ENCODE measurements at regions not wholly inside any gene's neighbourhood (a gene's known extent, or its start where the extent isn't known, plus 50 kb on each side); places are given as distances from the start of the nearest gene placed in this dataset.
A peak's percentile ranks its signal among the peaks of the same experiment; 100 is the strongest.

- DNase-seq (ENCODE audit: low spot score) = no peak
- in situ Hi-C loops (cut with HindIII; ENCODE audit: low sequenced_read_pairs) = no loop called here
These were observed 82.5 kb downstream of the ELAPOR2 start for GRCh38 chr7:86976958-86977357.

DNA sequence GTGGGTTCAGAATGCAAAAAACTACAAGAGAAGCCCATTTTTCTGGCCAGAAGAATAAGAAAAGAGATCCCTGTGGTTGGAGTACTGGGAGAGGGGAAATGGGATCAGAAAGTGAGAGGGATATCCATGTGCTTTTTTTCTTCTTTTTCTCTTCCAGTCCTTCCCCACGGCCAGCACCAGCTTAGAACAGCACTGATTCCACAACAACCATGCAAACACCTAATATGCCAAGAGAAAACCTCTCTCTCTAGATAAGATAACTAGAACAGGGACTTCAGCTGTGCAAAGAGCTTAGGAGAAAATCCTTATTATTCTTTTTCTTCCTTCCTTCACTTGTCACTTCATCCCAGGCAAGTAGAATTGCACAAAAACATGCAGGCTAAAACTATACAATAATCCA is 83.5 kb downstream of the ELAPOR2 start:
- DNase-seq (ENCODE audit: low spot score) = no peak
- in situ Hi-C loops (cut with HindIII; ENCODE audit: low sequenced_read_pairs) = no loop called here

GRCh38 chr7:86975449-86975848 is 84.0 kb downstream of the ELAPOR2 start:
- in situ Hi-C loops (cut with HindIII; ENCODE audit: low sequenced_read_pairs) = no loop called here
- no peak for DNase-seq (ENCODE audit: low spot score)

- in situ Hi-C loops (cut with HindIII; ENCODE audit: low sequenced_read_pairs) = no loop called here
- DNase-seq (ENCODE audit: low spot score) = no peak
These were observed 87.4 kb downstream of the ELAPOR2 start for GRCh38 chr7:86972072-86972471.

DNA sequence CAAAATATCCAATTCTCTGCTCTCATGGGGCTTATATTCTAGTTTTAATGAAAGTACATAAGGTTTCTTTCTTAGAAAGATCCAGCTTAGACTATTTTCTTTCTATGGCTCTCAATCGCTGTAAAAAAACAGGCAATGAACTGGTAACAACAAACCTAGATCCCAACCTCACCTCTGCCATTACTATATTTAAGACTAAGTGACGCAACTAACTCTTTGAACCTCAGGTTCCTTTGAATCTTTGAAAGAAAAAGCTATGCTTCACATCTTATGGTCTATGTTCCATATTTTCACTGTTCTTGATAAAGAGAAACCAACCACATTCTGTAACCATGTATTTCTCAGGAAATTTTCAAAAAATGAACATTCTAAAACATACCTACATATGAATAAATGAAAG is 88.5 kb downstream of the ELAPOR2 start:
- in situ Hi-C loops (cut with HindIII; ENCODE audit: low sequenced_read_pairs) = no loop called here

DNA sequence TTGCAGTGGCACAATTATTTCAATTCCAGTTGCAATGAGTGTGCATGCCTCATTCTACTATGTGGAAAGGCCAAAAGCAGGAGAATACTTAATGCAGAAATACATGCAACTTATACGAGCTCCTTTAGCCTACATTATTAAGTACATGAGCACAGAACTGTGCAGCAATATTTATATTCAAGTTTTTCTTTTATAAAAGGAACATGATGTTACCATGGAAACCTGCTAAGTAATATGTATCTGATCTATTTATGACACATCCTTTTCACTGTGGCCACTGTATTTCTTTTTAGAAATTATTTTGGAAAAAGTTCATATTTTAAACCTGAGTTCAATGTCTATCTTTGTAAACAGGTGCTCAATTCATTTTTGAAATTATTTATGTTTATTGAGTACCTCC is 88.9 kb downstream of the ELAPOR2 start:
- in situ Hi-C loops (cut with HindIII; ENCODE audit: low sequenced_read_pairs) = no loop called here

More for the DNA sequence above, 88.5 kb downstream of the ELAPOR2 start:
- no peak for DNase-seq (ENCODE audit: low spot score)

GRCh38 chr7:86969865-86970264 is 89.6 kb downstream of the ELAPOR2 start:
- in situ Hi-C loops (cut with HindIII; ENCODE audit: low sequenced_read_pairs) = no loop called here
- DNase-seq (ENCODE audit: low spot score) = no peak

More for the DNA sequence above, 88.9 kb downstream of the ELAPOR2 start:
- no peak for DNase-seq (ENCODE audit: low spot score)

GRCh38 chr7:86968618-86969017 is 90.8 kb downstream of the ELAPOR2 start:
- in situ Hi-C loops (cut with HindIII; ENCODE audit: low sequenced_read_pairs) = no loop called here

DNA sequence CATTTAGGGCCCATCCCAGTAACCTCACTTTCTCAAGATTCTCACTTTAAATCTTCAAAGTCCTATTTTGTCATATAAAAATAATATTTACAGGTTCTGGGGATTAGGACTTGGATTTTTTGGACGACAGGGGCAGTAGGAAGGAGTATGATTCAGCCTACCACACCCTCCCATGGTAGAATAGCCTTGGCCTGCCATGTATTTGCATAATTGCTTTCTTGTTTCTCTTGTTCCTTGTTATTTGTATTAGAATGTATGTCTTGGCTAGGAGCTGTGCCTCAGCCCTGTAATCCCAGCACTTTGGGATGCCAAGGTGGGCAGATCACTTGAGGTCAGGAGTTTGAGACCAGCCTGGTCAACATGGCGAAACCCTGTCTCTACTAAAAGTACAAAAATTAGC is 92.5 kb downstream of the ELAPOR2 start:
- in situ Hi-C loops (cut with HindIII; ENCODE audit: low sequenced_read_pairs) = no loop called here

More at GRCh38 chr7:86968618-86969017, 90.8 kb downstream of the ELAPOR2 start:
- DNase-seq (ENCODE audit: low spot score) = peak; percentile 61

GRCh38 chr7:86965727-86966120 is 93.7 kb downstream of the ELAPOR2 start:
- in situ Hi-C loops (cut with HindIII; ENCODE audit: low sequenced_read_pairs) = no loop called here
- DNase-seq (ENCODE audit: low spot score) = no peak

More for the DNA sequence above, 92.5 kb downstream of the ELAPOR2 start:
- no peak for DNase-seq (ENCODE audit: low spot score)

DNA sequence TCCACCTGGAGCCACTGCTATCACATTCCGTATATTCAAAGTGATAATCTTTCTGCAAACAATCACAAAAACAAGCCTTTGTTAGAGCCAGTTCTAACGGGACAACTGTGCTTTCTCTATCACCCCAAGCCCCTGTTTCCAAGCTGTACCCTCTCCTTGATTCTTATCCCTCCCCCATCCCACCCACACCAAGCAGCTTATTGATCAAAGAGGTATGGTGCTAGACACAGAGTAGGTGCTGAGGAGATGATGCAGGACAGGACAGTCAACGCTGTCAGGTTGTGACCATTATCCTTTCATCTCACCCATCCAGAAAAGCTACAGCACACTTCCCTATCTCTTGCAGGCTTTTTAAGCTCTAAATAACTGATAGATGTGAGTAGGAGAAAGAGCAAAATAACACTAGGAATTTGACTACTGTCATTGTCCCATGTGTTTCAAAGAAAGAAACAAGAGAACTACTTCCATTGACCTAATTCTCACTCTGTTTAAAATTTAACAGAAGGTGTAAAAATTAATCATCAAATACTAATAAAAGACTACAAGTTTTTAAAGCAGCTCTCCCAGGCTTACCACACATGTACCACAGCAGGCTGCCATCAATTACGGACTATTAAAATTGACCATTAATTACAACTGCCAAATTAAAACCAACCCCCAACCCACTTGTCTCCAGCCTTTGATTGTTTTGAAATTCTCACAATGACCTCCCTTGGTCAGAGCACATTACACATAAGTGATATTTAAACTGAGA is 94.3 kb downstream of the ELAPOR2 start:
- in situ Hi-C loops (cut with HindIII; ENCODE audit: low sequenced_read_pairs) = no loop called here
- no peak for DNase-seq (ENCODE audit: low spot score)

DNA sequence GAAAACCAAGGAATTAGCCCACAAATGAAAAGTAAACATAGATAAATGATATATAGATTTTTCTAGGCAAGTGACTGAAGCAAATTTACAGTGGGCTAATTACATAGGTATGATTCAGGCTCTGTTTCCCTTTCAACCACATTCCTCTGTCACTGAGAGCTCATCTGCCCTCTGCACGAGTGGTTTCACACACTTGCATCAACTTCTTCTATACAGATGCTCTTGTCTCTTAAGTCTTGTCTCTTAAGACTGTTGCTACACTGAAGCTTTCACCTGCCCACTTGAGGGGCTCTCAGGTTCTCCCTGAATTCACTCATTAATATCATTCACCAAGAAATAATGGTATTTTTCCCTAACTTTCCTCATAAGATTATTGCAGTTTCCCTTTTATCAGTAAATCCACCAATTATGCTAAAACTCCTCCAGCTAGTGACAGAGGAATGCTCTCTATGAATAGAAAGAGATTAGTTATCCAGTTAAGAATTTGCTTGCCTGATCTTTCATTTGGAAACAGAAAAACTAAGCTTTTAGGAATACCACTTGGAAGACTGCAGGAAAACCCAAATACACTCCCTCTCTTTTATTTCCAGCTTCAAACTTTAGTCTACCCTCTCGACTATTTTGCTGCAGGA is 95.7 kb downstream of the ELAPOR2 start:
- DNase-seq (ENCODE audit: low spot score) = no peak

DNA sequence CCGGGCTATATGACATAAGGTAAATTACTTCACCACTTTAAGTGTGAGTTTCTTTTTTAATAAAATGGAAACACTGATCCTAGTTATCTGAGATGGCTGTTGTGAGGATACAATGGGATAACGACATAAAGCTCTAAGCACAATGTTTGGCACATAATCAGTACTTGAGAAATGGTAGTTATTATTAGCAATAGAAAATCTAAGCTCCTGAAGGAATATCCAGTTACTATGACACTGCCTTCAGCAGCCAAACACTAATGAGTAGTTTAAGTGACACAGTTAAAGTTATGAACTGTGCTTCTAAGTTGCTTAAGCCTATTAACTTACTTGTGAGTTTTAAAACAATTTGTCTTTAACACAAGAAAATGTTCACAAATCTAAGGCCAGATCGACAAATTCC is 96.8 kb downstream of the ELAPOR2 start:
- in situ Hi-C loops (cut with HindIII; ENCODE audit: low sequenced_read_pairs) = no loop called here

More for the DNA sequence above, 95.7 kb downstream of the ELAPOR2 start:
- in situ Hi-C loops (cut with HindIII; ENCODE audit: low sequenced_read_pairs) = no loop called here

DNA sequence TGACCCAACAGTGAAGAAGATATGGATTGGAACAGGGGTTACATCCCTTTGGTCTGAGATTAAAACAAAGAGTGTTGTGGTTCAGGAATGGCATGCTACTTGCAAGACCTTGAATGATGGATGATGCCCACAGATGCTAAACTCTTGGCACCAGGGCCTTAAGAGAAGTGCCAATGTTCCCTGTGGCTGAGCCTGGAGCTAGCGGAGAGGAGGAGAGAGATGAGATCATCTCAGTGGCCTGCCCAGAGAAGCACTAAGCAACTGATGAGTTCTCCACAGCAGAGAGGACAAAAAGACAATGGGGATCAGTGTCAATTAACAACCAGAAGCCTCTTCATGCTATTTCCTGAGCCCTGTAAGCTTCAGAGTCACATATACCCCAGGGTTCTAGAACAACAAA is 97.8 kb downstream of the ELAPOR2 start:
- DNase-seq (ENCODE audit: low spot score) = peak; percentile 56
- in situ Hi-C loops (cut with HindIII; ENCODE audit: low sequenced_read_pairs) = no loop called here

More for the DNA sequence above, 96.8 kb downstream of the ELAPOR2 start:
- DNase-seq (ENCODE audit: low spot score) = no peak

- no peak for DNase-seq (ENCODE audit: low spot score)
- in situ Hi-C loops (cut with HindIII; ENCODE audit: low sequenced_read_pairs) = no loop called here
These were observed 101.1 kb downstream of the ELAPOR2 start for GRCh38 chr7:86958380-86958779.

- DNase-seq (ENCODE audit: low spot score) = no peak
- in situ Hi-C loops (cut with HindIII; ENCODE audit: low sequenced_read_pairs) = no loop called here
These were observed 102.9 kb downstream of the ELAPOR2 start for GRCh38 chr7:86956567-86956966.

GRCh38 chr7:86955895-86956503 is 103.5 kb downstream of the ELAPOR2 start:
- in situ Hi-C loops (cut with HindIII; ENCODE audit: low sequenced_read_pairs) = no loop called here
- DNase-seq (ENCODE audit: low spot score) = no peak

DNA sequence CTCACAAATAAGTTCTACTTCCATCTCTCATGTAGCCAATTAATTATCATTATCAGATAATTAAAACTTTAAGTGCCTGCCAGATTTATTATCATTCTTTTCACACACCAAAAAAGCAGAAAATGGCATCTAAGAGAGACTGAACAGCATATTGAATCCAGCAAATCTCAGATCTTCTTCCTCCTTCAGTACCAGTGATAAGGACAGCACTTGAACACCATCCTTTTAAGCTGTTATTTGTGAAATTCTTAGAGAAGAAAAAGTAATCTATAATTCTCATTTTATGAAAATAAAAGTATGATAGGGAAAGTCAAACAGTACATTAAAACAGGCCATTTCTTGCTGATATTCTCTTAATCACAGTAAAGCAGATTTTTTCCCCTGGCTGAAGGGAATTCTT is 104.5 kb downstream of the ELAPOR2 start:
- in situ Hi-C loops (cut with HindIII; ENCODE audit: low sequenced_read_pairs) = no loop called here
- DNase-seq (ENCODE audit: low spot score) = no peak

GRCh38 chr7:86953653-86954336 is 105.7 kb downstream of the ELAPOR2 start:
- no peak for DNase-seq (ENCODE audit: low spot score)
- in situ Hi-C loops (cut with HindIII; ENCODE audit: low sequenced_read_pairs) = no loop called here

DNA sequence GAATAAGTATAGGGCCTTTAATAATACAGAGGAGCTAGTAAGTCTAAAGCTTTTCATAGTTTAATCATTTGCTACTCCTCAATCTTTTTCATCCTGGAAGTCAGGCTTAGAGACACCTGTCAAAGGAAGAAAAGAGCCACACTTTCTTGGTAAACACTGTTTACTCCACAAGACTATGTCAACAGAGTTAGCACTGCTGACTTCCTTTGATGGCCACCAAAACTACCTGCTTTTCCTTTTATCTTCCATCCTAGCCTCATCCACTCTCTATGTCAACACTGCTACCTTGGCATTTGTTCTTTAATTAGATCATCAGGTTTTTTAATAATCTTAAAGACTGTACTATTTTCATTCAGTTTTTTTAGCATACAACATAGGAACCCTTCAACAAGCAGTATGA is 106.2 kb downstream of the ELAPOR2 start:
- in situ Hi-C loops (cut with HindIII; ENCODE audit: low sequenced_read_pairs) = no loop called here
- no peak for DNase-seq (ENCODE audit: low spot score)
